Right cardiac atrium (tissue), 5 donors: ENCODE measurements at regions not wholly inside any gene's neighbourhood (a gene's known extent, or its start where the extent isn't known, plus 50 kb on each side); places are given as distances from the start of the nearest gene placed in this dataset.

Experiments
- ATAC-seq, 2 donors: fragments of 200-7000 bp; cut with Tn5 transposase; one replicate each; pipeline versions ENCODE4 v1.8.0 to v1.9.1; 2020; ENCODE audit warnings: moderate library complexity in 2 of 2, mild to moderate bottlenecking in 1 of 2
- DNase-seq, 3 donors: peaks; one replicate each; pipeline ENCODE4 v3.0.0-alpha.2; 2020
- H3K27ac ChIP-seq: one replicate; pipeline ENCODE4 v1.5.1; 2013; ENCODE audit warnings: mild to moderate bottlenecking, low read length, control low read depth, moderate library complexity
- H3K27me3 ChIP-seq: one replicate; pipeline ENCODE4 v1.6.1; 2013; ENCODE audit not compliant: control insufficient read depth, insufficient read depth
- H3K4me1 ChIP-seq: one replicate; pipeline ENCODE4 v1.6.1; 2013; ENCODE audit warnings: low read length; ENCODE audit not compliant: control insufficient read depth, insufficient read depth
- H3K4me3 ChIP-seq: one replicate; pipeline ENCODE4 v1.5.1; 2013; ENCODE audit warnings: low read length, control low read depth
- H3K9me3 ChIP-seq: one replicate; pipeline ENCODE4 v1.6.1; 2013; ENCODE audit warnings: low read length; ENCODE audit not compliant: control insufficient read depth
- WGBS: extraction: QIAGEN DNeasy Blood & Tissue Kit; methylation state at CpG from one replicate; pipeline ENCODE4 v1.1.7; 2013; 5-methylcytosine and 5-hydroxymethylcytosine counted together
- intact Hi-C, 4 donors: fragments of 100-400 bp; cut with DNase I; formaldehyde crosslinking; loops; one replicate each; pipeline versions ENCODE4 v1.11.0 to v1.14.0; 2022 to 2023
- donor health status: healthy with polysubstance abuse.
- donor health status: DM: no; HTN: yes; CAD: no.
- donor health status: DM: no; HTN: no; CAD: no.
- donor health status: DM: no; HTN: yes; CAD: no; lungs with severe emphysema.
- donor health status: DM: yes; HTN: yes; CAD: no.

DNA sequence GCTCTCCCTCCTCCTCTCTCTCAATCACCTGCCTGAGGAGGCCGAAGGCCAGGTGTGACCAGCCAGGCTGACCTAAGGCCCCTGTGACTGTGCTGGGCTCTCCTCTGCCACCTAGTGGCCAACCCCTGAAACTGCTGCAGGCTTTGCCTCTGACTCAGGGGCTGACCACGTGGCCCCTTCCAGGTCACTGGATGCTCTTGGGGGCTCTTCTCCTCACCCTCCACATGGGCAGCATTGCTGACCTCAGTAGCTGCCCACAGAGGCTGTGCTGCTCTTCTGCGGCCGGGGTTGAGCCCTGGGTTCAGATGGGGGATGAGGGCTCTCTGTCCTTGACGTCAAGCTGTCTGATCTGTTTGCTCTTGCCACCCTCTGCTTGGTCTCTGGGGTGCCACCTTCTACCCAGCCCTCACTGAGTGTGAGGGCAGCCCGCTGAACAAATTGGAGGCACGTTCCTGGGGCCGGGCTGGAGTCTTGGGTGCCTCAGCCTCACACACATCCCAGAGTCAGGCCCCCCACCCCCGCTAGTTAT, 122.7 kb downstream of the TWIST2 start:
- intact Hi-C loops = no loop called here
- Histone ChIP-seq H3K27ac (no peak overlapping the region), H3K9me3 (no peaks in the 10 kb centered on the region), H3K27me3 (no peaks in the 10 kb centered on the region), H3K4me3 (no peak overlapping the region), H3K4me1 (no peaks in the 10 kb centered on the region)
- 39% methylated on average over 9 of the region's 9 CpGs for WGBS
- peak; percentile 61 to 72 for ATAC-seq
- DNase-seq = peak; percentile 54 to 80 (median 75)

DNA sequence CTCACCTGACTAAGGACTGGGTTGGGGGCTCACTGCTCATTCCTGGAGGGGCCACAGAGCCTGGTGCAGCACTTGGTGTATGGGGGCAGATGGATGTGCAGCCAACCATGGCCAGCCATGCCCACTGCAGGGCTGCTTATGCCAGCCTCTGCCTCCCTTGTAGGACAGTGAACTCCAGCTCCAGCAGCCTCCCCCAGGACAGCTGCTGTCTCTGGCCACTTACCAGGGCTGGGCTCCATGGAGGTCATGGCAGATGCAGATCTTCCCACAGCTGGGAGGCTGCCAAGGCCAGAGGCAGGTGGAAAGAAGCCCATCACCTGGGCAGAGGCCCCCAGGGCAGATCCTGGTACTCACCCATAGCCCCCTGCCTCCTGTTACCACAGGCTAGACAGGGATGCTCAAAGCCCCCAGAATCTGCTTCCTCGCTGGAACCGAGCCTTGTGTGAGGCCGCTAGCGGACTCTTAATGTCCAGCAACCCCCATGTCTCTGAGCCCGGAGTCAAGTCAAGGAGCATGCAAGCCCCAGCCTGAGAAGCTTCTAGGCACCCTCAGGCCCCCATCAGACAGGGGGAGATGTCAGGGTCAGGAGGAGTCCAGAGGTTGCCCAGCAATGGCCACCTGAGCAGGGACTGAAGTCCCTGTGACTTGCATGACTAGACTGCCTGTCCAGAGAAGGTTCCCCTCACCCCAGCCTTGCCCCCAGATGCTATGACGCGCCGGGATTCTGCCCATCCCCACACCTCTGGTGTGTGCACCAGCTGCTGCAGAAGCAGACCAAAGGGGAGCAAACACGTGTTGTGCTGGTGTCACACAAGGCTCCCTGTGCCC, 123.6 kb downstream of the TWIST2 start:
- Histone ChIP-seq H3K27ac (no peak overlapping the region), H3K4me3 (no peak overlapping the region), H3K27me3 (no peaks in the 10 kb centered on the region), H3K4me1 (no peaks in the 10 kb centered on the region), H3K9me3 (no peaks in the 10 kb centered on the region)
- DNase-seq (no peak), ATAC-seq (no peak)
- intact Hi-C loops = no loop called here
- WGBS = 93% methylated on average over 9 of the region's 9 CpGs

DNA sequence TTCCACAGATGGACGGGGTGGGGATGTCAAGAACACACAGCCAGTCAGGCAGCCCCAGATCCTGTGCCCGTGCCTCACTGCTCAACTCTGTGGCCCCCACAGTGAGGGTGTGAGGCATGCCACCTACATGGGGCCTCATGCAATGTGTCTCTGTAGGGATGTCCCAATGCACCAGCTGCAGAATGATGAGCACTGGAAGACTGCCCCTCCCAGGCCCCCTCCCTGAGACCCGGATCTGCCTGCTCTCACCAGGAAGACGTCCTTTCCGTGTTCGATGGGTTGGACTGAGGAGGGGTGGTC, 124.2 kb downstream of the TWIST2 start:
- Histone ChIP-seq H3K9me3 (no peaks in the 10 kb centered on the region), H3K4me3 (no peak overlapping the region), H3K4me1 (no peaks in the 10 kb centered on the region), H3K27ac (no peak overlapping the region), H3K27me3 (no peaks in the 10 kb centered on the region)
- WGBS = 80% methylated on average over 6 of the region's 6 CpGs
- no peak for DNase-seq
- intact Hi-C loops = no loop called here
- no peak for ATAC-seq

DNA sequence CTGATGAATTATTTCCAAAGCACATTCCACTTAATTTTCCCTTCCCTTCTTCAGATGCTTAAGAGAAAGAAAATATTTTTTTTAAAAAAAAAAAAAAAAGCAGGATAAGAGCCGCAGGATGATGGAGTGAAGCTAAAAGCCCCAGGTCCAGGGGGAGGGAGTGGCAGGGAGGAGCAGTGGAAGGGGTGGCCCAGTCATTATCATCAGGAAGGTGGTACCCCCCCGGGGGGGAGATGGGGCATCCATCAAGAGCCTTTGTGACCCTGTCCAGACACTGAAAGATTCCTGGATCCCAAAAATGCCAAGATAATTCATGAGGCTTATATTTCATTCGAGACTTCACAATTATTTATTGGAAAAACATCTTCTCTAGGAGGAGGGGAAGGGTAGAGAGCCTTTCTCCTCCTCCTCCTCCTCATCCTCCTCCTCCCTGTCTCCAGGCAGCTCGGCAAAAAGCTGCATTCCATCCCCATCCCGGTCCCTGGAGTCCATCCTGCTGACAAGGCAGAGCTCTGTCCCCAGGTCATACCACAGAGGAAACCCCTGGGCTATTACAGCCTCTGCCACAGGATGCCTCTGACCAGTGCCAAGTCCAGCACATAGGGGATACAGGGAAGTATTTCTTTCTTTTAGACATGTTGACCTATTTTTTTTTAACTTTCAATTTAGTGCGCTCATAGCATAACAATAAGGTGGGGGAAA, 125.3 kb downstream of the TWIST2 start:
- Histone ChIP-seq H3K27ac (no peak overlapping the region), H3K4me1 (no peaks in the 10 kb centered on the region), H3K9me3 (no peaks in the 10 kb centered on the region), H3K27me3 (no peaks in the 10 kb centered on the region), H3K4me3 (no peak overlapping the region)
- no peak for DNase-seq
- intact Hi-C loops = no loop called here
- peak in 1 of 2 donors; percentile 48 for ATAC-seq
- 34% methylated on average over 6 of the region's 6 CpGs for WGBS

DNA sequence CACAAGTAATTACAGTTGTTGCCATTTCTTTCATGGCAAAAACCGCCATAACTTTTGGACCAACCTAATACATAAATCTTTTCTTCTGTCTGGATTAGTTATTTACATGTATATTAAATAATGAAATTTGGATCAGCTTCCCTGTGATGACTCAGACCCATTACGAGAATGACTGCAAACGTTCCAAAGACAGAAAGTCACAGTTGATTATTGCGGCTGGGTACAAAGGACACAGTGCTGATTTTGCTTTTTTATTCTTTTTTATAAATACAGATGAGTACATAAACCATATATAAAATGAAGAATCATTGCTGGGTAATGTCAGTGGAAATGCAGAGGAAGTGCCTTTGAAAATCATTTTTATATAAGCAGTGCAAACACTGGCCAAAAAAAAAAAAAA, 126.2 kb downstream of the TWIST2 start:
- Histone ChIP-seq H3K9me3 (no peaks in the 10 kb centered on the region), H3K27ac (no peak overlapping the region), H3K4me3 (no peak overlapping the region), H3K4me1 (no peaks in the 10 kb centered on the region), H3K27me3 (no peaks in the 10 kb centered on the region)
- intact Hi-C loops = no loop called here
- 58% methylated on average over 4 of the region's 4 CpGs for WGBS
- ATAC-seq (no peak), DNase-seq (no peak)

DNA sequence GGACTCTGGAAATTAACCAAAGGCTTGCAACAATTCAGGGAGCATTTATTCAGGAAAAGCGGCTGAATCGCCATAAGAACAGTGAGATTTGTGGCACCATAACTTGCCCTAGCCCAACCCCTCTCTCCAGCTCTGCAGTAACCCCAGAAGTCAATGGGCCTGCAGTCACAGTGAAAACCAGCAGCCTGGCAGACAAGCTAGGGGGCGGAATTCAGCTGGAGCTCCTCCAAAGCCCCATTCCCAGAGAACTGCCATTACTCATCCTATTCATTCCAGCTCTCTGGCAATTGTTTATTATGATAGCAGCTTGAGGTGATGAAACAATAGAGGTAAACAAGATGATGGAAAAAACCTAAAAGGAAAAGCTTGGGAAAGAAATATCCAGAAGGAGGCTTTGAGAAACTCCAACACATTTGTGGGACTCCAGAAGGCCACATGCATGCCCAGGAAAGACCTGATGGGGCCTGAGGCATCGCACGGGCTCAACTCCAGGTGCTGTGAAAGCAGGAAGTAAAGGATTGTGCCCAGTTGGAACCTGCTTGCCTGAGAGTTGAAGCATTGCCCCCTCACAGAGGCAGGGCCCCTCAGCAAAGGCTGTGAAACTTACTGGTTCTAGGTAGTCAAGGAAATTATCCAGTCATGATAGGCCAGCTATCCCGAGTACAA, 126.7 kb downstream of the TWIST2 start:
- peak in 2 of 3 donors; percentile 55 to 64 for DNase-seq
- Histone ChIP-seq H3K27ac (no peak overlapping the region), H3K4me1 (no peaks in the 10 kb centered on the region), H3K27me3 (no peaks in the 10 kb centered on the region), H3K9me3 (no peaks in the 10 kb centered on the region), H3K4me3 (no peak overlapping the region)
- peak in 1 of 2 donors; percentile 23 for ATAC-seq
- WGBS = 69% methylated on average over 6 of the region's 6 CpGs
- intact Hi-C loops = no loop called here

DNA sequence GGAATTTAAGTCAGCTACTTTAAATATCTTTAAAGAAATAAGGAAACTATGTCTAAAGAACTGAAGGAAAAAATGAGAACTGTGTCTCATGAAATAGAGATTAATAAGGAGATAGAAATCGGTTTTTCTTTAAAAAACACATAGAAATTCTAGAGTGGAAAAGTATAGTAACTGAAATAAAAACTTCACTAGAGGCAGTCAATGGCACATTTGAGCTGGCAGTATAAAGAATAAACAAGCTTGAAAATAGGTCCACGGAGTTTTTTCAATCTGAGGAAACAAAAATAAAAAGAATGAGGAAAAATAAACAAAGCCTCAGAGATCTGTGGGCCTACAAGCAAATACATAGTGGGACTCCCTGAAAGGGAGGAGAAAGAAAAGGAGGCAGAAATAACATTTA, 127.5 kb downstream of the TWIST2 start:
- ATAC-seq = no peak
- 65% methylated on average over 2 of the region's 2 CpGs for WGBS
- intact Hi-C loops = no loop called here
- H3K27me3 ChIP-seq = no peaks in the 10 kb centered on the region
- no peak for DNase-seq
- H3K27ac ChIP-seq = no peak overlapping the region
- H3K4me3 ChIP-seq = no peak overlapping the region
- no peaks in the 10 kb centered on the region for H3K9me3 ChIP-seq
- H3K4me1 ChIP-seq = no peaks in the 10 kb centered on the region

DNA sequence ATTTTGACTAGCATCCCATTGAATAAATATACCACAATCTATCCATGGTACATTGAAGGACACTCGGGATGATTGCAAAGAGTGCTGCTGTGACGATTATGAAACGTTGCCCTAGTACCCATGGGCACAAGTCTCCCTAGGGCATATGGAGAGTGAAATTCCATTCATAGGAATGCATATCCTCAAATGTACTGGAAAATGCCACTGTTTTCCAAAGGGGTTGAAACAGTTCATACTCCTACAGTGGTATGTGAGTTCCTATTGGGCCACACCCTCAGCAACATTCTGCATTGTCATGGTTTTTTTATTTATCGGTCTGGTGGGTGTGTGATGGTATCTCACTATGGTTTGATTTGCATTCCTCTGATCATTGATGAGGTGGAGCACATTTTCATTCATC, 130.6 kb downstream of the TWIST2 start:
- WGBS = 82% methylated on average over 4 of the region's 4 CpGs

DNA sequence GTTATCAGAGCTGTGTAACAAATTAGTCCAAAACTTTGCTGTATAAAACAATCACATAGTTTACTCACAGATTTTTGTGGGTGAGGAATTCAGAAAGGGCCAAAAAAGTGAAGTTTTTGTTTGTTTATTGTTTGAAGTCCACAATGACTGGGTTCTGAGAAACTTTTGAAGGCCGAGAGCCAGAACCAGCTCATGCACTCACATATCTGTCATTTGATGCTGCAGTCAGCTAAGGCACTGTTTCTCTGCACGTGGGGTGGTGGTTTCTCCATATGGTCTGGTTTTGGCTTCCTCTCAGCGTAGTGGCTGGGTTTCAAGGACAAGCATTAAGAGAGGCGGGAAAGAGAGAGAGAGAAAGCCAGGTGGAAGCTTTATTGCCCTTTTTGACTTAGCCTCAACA, 131.8 kb downstream of the TWIST2 start:
- Histone ChIP-seq H3K9me3 (no peaks in the 10 kb centered on the region), H3K4me1 (no peaks in the 10 kb centered on the region), H3K27ac (no peak overlapping the region), H3K27me3 (no peaks in the 10 kb centered on the region), H3K4me3 (no peak overlapping the region)
- WGBS = 78% methylated on average over 4 of the region's 4 CpGs
- ATAC-seq (no peak), DNase-seq (no peak)
- intact Hi-C loops = no loop called here

More for the DNA sequence above, 130.6 kb downstream of the TWIST2 start:
- Histone ChIP-seq H3K9me3 (no peaks in the 10 kb centered on the region), H3K27ac (no peak overlapping the region), H3K4me3 (no peak overlapping the region), H3K4me1 (no peaks in the 10 kb centered on the region), H3K27me3 (no peaks in the 10 kb centered on the region)
- DNase-seq = no peak
- intact Hi-C loops = no loop called here
- no peak for ATAC-seq

DNA sequence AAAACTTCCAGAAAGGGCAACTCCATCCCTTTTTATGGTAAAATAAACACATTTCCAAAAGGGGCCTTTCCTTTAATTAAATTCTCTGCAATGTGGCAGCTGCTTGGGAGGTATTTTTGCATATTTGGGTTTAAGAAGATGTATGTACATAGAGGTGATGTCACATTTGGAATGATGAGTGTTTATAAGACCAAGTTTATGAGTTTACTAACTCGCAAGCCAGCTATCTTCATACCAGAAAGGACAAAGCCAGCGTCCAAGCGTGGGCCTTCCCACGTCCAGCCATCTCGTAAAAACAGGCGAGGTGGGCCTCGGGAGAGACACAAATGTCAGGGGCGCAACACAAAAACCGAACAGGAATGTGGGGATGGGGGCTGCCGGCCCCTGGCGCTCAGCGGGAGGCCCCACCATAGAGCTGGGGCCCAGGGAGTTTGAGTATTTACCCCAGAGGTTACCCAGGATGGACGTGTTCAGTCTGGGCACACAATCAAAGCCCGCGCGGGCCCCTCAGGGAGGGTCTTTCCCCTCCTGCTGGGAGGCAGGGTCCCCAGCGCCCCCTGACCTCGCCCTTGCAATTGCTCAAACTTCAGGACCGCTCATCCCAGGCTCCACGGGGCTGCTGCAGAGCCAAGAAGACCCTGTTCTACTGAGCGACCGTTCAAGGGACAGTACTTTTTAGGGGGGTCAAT, 137.3 kb downstream of the TWIST2 start:
- Histone ChIP-seq H3K27ac (no peak overlapping the region), H3K9me3 (no peaks in the 10 kb centered on the region), H3K4me1 (no peaks in the 10 kb centered on the region), H3K4me3 (no peak overlapping the region), H3K27me3 (no peaks in the 10 kb centered on the region)
- ATAC-seq = no peak
- 82% methylated on average over 22 of the region's 22 CpGs for WGBS
- no peak for DNase-seq
- intact Hi-C loops = no loop called here
